Karpas-422 (cell line): ENCODE measurements at regions not wholly inside any gene's neighbourhood (a gene's known extent, or its start where the extent isn't known, plus 50 kb on each side); places are given as distances from the start of the nearest gene placed in this dataset.

ENCODE experiments used
- DNase-seq: peaks from one replicate; pipeline ENCODE4 v3.0.0-alpha.2; 2015
- H2AFZ ChIP-seq: fragments of 200-600 bp; sonication (generic); 2 replicates; pipeline ENCODE4 v1.6.1; 2014; ENCODE audit warnings: antibody characterized with exemption, low read length, mixed read lengths
- H3K27ac ChIP-seq: fragments of 200-600 bp; sonication (generic); 2 replicates; pipeline ENCODE4 v1.5.1; 2014; ENCODE audit warnings: mild to moderate bottlenecking, low read length, moderate library complexity
- H3K27me3 ChIP-seq: fragments of 200-600 bp; sonication (generic); 2 replicates; pipeline ENCODE4 v1.6.1; 2014; ENCODE audit warnings: low read length, mixed read lengths
- H3K36me3 ChIP-seq: fragments of 200-600 bp; sonication (generic); 2 replicates; pipeline ENCODE4 v1.6.1; 2014; ENCODE audit warnings: low read length, mixed read lengths; ENCODE audit not compliant: insufficient read depth
- H3K4me1 ChIP-seq: fragments of 200-600 bp; sonication (generic); 2 replicates; pipeline ENCODE4 v1.6.1; 2014; ENCODE audit warnings: mild to moderate bottlenecking, low read length, mixed read lengths
- H3K4me2 ChIP-seq: fragments of 200-600 bp; sonication (generic); 2 replicates; pipeline ENCODE4 v1.6.1; 2014; ENCODE audit warnings: low read length, low read depth, mild to moderate bottlenecking; ENCODE audit not compliant: poor library complexity, severe bottlenecking
- H3K4me3 ChIP-seq: fragments of 200-600 bp; sonication (generic); 2 replicates; pipeline ENCODE4 v1.5.1; 2014; ENCODE audit warnings: mild to moderate bottlenecking, antibody characterized with exemption, low read length, mixed read lengths
- H3K79me2 ChIP-seq: fragments of 200-600 bp; sonication (generic); 2 replicates; pipeline ENCODE4 v1.6.1; 2014; ENCODE audit warnings: mild to moderate bottlenecking, low read length, mixed read lengths
- H3K9ac ChIP-seq: fragments of 200-600 bp; sonication (generic); 2 replicates; pipeline ENCODE4 v1.6.0; 2014; ENCODE audit warnings: low read length
- H3K9me2 ChIP-seq: fragments of 200-600 bp; sonication (generic), shearing (Covaris generic); replicated peaks from 2 replicates; pipeline ENCODE4 v1.6.0; 2014; ENCODE audit warnings: mild to moderate bottlenecking, low read length, moderate library complexity; ENCODE audit not compliant: insufficient read depth
- H3K9me3 ChIP-seq: fragments of 300-700, 200-600 bp; sonication (generic); 2 replicates; pipeline ENCODE4 v1.6.1; 2014; ENCODE audit warnings: low read length, mixed read lengths
- H4K20me1 ChIP-seq: fragments of 200-600 bp; sonication (generic); 2 replicates; pipeline ENCODE4 v1.6.1; 2014; ENCODE audit warnings: mild to moderate bottlenecking, antibody characterized with exemption, low read length, low read depth; ENCODE audit not compliant: insufficient read depth

DNA sequence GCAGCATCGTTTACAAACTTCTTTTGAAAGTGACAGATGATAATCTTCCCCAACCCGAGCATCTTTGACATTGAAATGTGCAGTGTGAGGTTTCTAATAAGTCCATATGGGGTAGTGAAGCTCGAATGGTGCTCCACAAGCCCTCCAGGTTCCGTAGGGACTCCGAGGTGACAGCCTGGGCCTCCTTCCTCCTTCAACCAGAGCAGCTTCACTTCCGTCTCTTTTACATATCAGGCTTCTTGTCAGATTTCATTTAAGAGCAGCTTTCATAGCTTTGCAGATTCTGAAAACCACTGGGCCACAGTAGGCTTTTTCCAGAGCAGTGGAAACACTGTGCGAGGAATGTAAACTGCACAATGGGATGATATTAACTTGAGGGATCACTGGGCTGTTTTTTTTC lies 103.6 kb upstream of the CPM start:
- Histone ChIP-seq H3K36me3 (no peaks in the 10 kb centered on the region), H3K4me1 (no peaks in the 10 kb centered on the region), H4K20me1 (no peaks in the 10 kb centered on the region), H3K4me3 (no peak overlapping the region), H3K27ac (no peak overlapping the region), H2AFZ (no peak overlapping the region), H3K9me2 (no peaks in the 10 kb centered on the region), H3K9ac (no peak overlapping the region), H3K9me3 (no peaks in the 10 kb centered on the region), H3K79me2 (no peaks in the 10 kb centered on the region), H3K27me3 (no peaks in the 10 kb centered on the region), H3K4me2 (no peak overlapping the region)
- peak; percentile 43 for DNase-seq

- no peak overlapping the region for H2AFZ ChIP-seq
- no peaks in the 10 kb centered on the region for H3K27me3 ChIP-seq
- no peaks in the 10 kb centered on the region for H3K79me2 ChIP-seq
- no peaks in the 10 kb centered on the region for H4K20me1 ChIP-seq
- H3K9me2 ChIP-seq: no peaks in the 10 kb centered on the region
- no peaks in the 10 kb centered on the region for H3K4me1 ChIP-seq
- no peak overlapping the region for H3K4me3 ChIP-seq
- H3K27ac ChIP-seq: no peak overlapping the region
- DNase-seq: no peak
- no peaks in the 10 kb centered on the region for H3K9me3 ChIP-seq
- H3K4me2 ChIP-seq: no peak overlapping the region
- H3K9ac ChIP-seq: no peak overlapping the region
- no peaks in the 10 kb centered on the region for H3K36me3 ChIP-seq
Observed at GRCh38 chr12:69036999-69037398, 104.0 kb upstream of the CPM start.

- Histone ChIP-seq H3K9me3 (no peaks in the 10 kb centered on the region), H3K9me2 (no peaks in the 10 kb centered on the region), H3K27ac (no peak overlapping the region), H4K20me1 (no peaks in the 10 kb centered on the region), H3K27me3 (no peaks in the 10 kb centered on the region), H3K4me1 (no peaks in the 10 kb centered on the region), H3K4me2 (no peak overlapping the region), H3K36me3 (no peaks in the 10 kb centered on the region), H3K79me2 (no peaks in the 10 kb centered on the region), H3K4me3 (no peak overlapping the region), H3K9ac (no peak overlapping the region), H2AFZ (no peak overlapping the region)
- DNase-seq: no peak
Observed at GRCh38 chr12:69039911-69040310, 106.9 kb upstream of the CPM start.

GRCh38 chr12:69042557-69042956 lies 109.6 kb upstream of the CPM start:
- Histone ChIP-seq H3K79me2 (no peaks in the 10 kb centered on the region), H3K9ac (no peak overlapping the region), H3K4me3 (no peak overlapping the region), H4K20me1 (no peaks in the 10 kb centered on the region), H3K4me1 (no peaks in the 10 kb centered on the region), H3K9me2 (no peaks in the 10 kb centered on the region), H3K9me3 (no peaks in the 10 kb centered on the region), H2AFZ (no peak overlapping the region), H3K36me3 (no peaks in the 10 kb centered on the region), H3K4me2 (no peak overlapping the region), H3K27ac (no peak overlapping the region), H3K27me3 (no peaks in the 10 kb centered on the region)
- DNase-seq: no peak

GRCh38 chr12:69042970-69043369 lies 110.0 kb upstream of the CPM start:
- Histone ChIP-seq H3K4me2 (no peak overlapping the region), H3K27ac (no peak overlapping the region), H2AFZ (no peak overlapping the region), H3K9ac (no peak overlapping the region), H3K27me3 (no peaks in the 10 kb centered on the region), H3K36me3 (no peaks in the 10 kb centered on the region), H3K4me1 (no peaks in the 10 kb centered on the region), H3K79me2 (no peaks in the 10 kb centered on the region), H3K9me2 (no peaks in the 10 kb centered on the region), H3K9me3 (no peaks in the 10 kb centered on the region), H3K4me3 (no peak overlapping the region), H4K20me1 (no peaks in the 10 kb centered on the region)
- no peak for DNase-seq

- Histone ChIP-seq H3K79me2 (no peaks in the 10 kb centered on the region), H3K9me2 (no peaks in the 10 kb centered on the region), H3K9ac (no peak overlapping the region), H3K27ac (no peak overlapping the region), H4K20me1 (no peaks in the 10 kb centered on the region), H3K4me1 (no peaks in the 10 kb centered on the region), H3K9me3 (no peaks in the 10 kb centered on the region), H3K27me3 (no peaks in the 10 kb centered on the region), H2AFZ (no peak overlapping the region), H3K36me3 (no peaks in the 10 kb centered on the region), H3K4me2 (no peak overlapping the region), H3K4me3 (no peak overlapping the region)
- no peak for DNase-seq
Observed at GRCh38 chr12:69044887-69045286, 111.9 kb upstream of the CPM start.

- no peaks in the 10 kb centered on the region for H3K9me3 ChIP-seq
- no peak overlapping the region for H3K4me3 ChIP-seq
- no peaks in the 10 kb centered on the region for H3K27me3 ChIP-seq
- no peaks in the 10 kb centered on the region for H3K79me2 ChIP-seq
- H3K9ac ChIP-seq: no peak overlapping the region
- no peak overlapping the region for H2AFZ ChIP-seq
- no peaks in the 10 kb centered on the region for H3K36me3 ChIP-seq
- no peak overlapping the region for H3K4me2 ChIP-seq
- no peak overlapping the region for H3K27ac ChIP-seq
- no peaks in the 10 kb centered on the region for H3K9me2 ChIP-seq
- no peaks in the 10 kb centered on the region for H4K20me1 ChIP-seq
- H3K4me1 ChIP-seq: no peaks in the 10 kb centered on the region
- DNase-seq: no peak
Observed at GRCh38 chr12:69045430-69045829, 112.5 kb upstream of the CPM start.

GRCh38 chr12:69046363-69046762 lies 113.4 kb upstream of the CPM start:
- H3K36me3 ChIP-seq: no peaks in the 10 kb centered on the region
- H3K4me2 ChIP-seq: no peak overlapping the region
- DNase-seq: no peak

DNA sequence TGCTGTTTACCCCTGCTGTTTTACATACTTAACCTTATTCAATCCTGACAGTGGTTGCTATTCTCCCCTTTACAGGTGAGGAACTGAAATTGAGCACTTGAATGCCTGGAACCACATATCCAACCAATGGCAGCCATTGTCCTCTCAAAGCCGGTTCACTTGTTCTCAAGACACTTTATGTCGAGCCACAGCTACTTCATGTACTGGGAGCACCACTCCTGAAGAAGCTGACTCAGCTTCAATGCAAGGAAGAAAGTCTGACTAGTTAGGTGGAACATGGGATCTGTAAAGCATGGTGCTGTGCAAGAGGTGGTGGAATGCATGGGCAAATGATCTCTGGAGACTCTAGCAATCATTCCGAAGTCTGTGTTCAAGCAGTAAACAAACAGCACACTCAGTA lies 113.9 kb upstream of the CPM start:
- Histone ChIP-seq H3K27me3 (no peaks in the 10 kb centered on the region), H3K9me3 (no peaks in the 10 kb centered on the region), H3K79me2 (no peaks in the 10 kb centered on the region), H3K4me2 (no peak overlapping the region), H3K9ac (no peak overlapping the region), H2AFZ (no peak overlapping the region), H3K27ac (no peak overlapping the region), H3K4me1 (no peaks in the 10 kb centered on the region), H3K36me3 (no peaks in the 10 kb centered on the region), H4K20me1 (no peaks in the 10 kb centered on the region), H3K9me2 (no peaks in the 10 kb centered on the region), H3K4me3 (no peak overlapping the region)
- DNase-seq: no peak

More at GRCh38 chr12:69046363-69046762, 113.4 kb upstream of the CPM start:
- Histone ChIP-seq H3K4me1 (no peaks in the 10 kb centered on the region), H3K9me3 (no peaks in the 10 kb centered on the region), H3K9me2 (no peaks in the 10 kb centered on the region), H3K27ac (no peak overlapping the region), H4K20me1 (no peaks in the 10 kb centered on the region), H2AFZ (no peak overlapping the region), H3K27me3 (no peaks in the 10 kb centered on the region), H3K79me2 (no peaks in the 10 kb centered on the region), H3K9ac (no peak overlapping the region), H3K4me3 (no peak overlapping the region)
